NT2/D1 (cell line): ENCODE measurements at regions not wholly inside any gene's neighbourhood (a gene's known extent, or its start where the extent isn't known, plus 50 kb on each side); places are given as distances from the start of the nearest gene placed in this dataset.

Source experiments
- DNase-seq: peaks from one replicate; pipeline ENCODE4 v3.0.0-alpha.2; 2011; ENCODE audit warnings: low read depth, low spot score
- H3K27me3 ChIP-seq: 2 replicates; pipeline ENCODE4 v1.6.0; 2011; ENCODE audit warnings: mild to moderate bottlenecking; ENCODE audit not compliant: insufficient read length, insufficient read depth
- H3K36me3 ChIP-seq: 2 replicates; pipeline ENCODE4 v1.6.1; 2011; ENCODE audit warnings: mild to moderate bottlenecking, low read length, mixed read lengths; ENCODE audit not compliant: insufficient read depth, insufficient read length
- H3K4me1 ChIP-seq: 2 replicates; pipeline ENCODE4 v1.5.1; 2011; ENCODE audit not compliant: insufficient read depth, insufficient read length
- H3K4me3 ChIP-seq: 2 replicates; pipeline ENCODE4 v1.5.1; 2011; ENCODE audit warnings: low read depth; ENCODE audit not compliant: insufficient read length
- H3K9ac ChIP-seq: 2 replicates; pipeline ENCODE4 v1.6.0; 2011; ENCODE audit warnings: low read depth; ENCODE audit not compliant: insufficient read length
- H3K9me3 ChIP-seq: 2 replicates; pipeline ENCODE4 v1.5.1; 2011; ENCODE audit warnings: mild to moderate bottlenecking, low read length; ENCODE audit not compliant: insufficient read depth
- SUZ12 ChIP-seq: IDR thresholded peaks from 2 replicates; pipeline ENCODE4 v1.6.1; 2011; ENCODE audit not compliant: insufficient read length, insufficient read depth; ENCODE audit errors: extremely low read depth
- YY1 ChIP-seq: IDR thresholded peaks from 2 replicates; pipeline ENCODE4 v1.6.1; 2011; ENCODE audit not compliant: insufficient read length, insufficient read depth
- ZNF274 ChIP-seq: IDR thresholded peaks from 2 replicates; pipeline ENCODE4 v1.6.1; 2011; ENCODE audit warnings: mild to moderate bottlenecking, low read depth, low read length

- Histone ChIP-seq H3K4me1 (no peaks in the 10 kb centered on the region), H3K36me3 (no peaks in the 10 kb centered on the region), H3K4me3 (no peak overlapping the region), H3K27me3 (no peaks in the 10 kb centered on the region), H3K9ac (no peak overlapping the region), H3K9me3 (no peaks in the 10 kb centered on the region)
- DNase-seq = no peak
- TF ChIP-seq ZNF274 (no peak), SUZ12 (no peak), YY1 (no peak)
Observed at GRCh38 chr11:11129118-11129517, 223.9 kb downstream of the CSNK2A3 start.

GRCh38 chr11:11125618-11126017, 227.4 kb downstream of the CSNK2A3 start:
- H3K4me1 ChIP-seq = no peaks in the 10 kb centered on the region
- H3K4me3 ChIP-seq = no peak overlapping the region
- no peak overlapping the region for H3K9ac ChIP-seq
- DNase-seq = no peak
- no peaks in the 10 kb centered on the region for H3K36me3 ChIP-seq
- TF ChIP-seq SUZ12 (no peak), YY1 (no peak), ZNF274 (no peak)
- no peaks in the 10 kb centered on the region for H3K27me3 ChIP-seq
- H3K9me3 ChIP-seq = no peaks in the 10 kb centered on the region

DNA sequence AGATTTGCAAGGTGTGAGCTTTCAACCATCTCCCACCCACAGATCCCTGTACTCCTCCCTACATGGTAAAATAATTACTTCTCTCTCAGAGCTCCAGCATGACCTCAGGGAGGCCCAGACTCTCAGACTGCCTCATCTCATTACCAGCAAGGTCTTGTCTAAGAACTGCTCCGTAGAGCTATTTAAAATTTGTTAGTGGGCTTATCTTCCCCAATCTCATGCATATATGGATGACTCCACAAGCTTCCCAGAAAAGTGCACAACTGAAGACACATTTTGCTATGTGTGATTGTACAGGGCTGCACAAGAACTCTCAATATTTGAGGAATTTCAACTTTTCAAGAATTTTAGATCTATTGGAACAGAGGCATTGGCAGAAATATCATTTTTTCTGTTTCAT, 230.3 kb downstream of the CSNK2A3 start:
- Histone ChIP-seq H3K36me3 (no peaks in the 10 kb centered on the region), H3K4me3 (no peak overlapping the region), H3K4me1 (no peaks in the 10 kb centered on the region), H3K9me3 (no peaks in the 10 kb centered on the region), H3K27me3 (no peaks in the 10 kb centered on the region), H3K9ac (no peak overlapping the region)
- DNase-seq = no peak
- TF ChIP-seq SUZ12 (no peak), YY1 (no peak), ZNF274 (no peak)

- no peak overlapping the region for H3K9ac ChIP-seq
- DNase-seq = no peak
- H3K36me3 ChIP-seq = no peaks in the 10 kb centered on the region
- H3K4me1 ChIP-seq = no peaks in the 10 kb centered on the region
- H3K27me3 ChIP-seq = no peaks in the 10 kb centered on the region
- TF ChIP-seq SUZ12 (no peak), YY1 (no peak), ZNF274 (no peak)
- no peaks in the 10 kb centered on the region for H3K9me3 ChIP-seq
- H3K4me3 ChIP-seq = no peak overlapping the region
Observed at GRCh38 chr11:11119917-11120316, 233.1 kb downstream of the CSNK2A3 start.

DNA sequence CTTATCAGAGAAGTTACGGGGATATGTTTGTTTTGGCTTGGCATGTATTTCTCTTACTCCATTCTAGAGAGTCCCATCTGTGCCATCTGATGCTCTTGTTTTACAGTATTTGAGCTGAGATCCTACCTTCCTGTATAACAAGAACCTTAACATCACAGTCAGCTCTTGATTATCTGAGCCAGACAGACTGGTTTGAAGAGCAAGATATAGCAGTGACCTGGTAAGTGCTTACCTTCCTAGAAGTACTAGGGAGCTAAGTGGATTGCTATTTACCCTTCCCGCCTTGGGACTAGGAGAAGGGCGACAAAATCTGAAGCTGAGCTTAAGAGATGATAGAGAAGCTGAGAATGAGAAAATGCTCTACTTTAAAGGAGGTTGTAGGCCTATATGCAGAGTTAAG, 235.3 kb downstream of the CSNK2A3 start:
- TF ChIP-seq SUZ12 = no peak
- TF ChIP-seq ZNF274 = no peak
- TF ChIP-seq YY1 = no peak
- Histone ChIP-seq H3K27me3 (no peaks in the 10 kb centered on the region), H3K9ac (no peak overlapping the region)

GRCh38 chr11:11115475-11115874, 237.6 kb downstream of the CSNK2A3 start:
- H3K9ac ChIP-seq = no peak overlapping the region
- H3K4me1 ChIP-seq = no peaks in the 10 kb centered on the region
- H3K36me3 ChIP-seq = no peaks in the 10 kb centered on the region
- DNase-seq = no peak
- no peak overlapping the region for H3K4me3 ChIP-seq
- no peaks in the 10 kb centered on the region for H3K9me3 ChIP-seq
- H3K27me3 ChIP-seq = no peaks in the 10 kb centered on the region
- TF ChIP-seq YY1 (no peak), SUZ12 (no peak), ZNF274 (no peak)

More for the DNA sequence above, 235.3 kb downstream of the CSNK2A3 start:
- H3K36me3 ChIP-seq = no peaks in the 10 kb centered on the region
- DNase-seq = no peak
- no peak overlapping the region for H3K4me3 ChIP-seq
- no peaks in the 10 kb centered on the region for H3K4me1 ChIP-seq
- no peaks in the 10 kb centered on the region for H3K9me3 ChIP-seq

DNA sequence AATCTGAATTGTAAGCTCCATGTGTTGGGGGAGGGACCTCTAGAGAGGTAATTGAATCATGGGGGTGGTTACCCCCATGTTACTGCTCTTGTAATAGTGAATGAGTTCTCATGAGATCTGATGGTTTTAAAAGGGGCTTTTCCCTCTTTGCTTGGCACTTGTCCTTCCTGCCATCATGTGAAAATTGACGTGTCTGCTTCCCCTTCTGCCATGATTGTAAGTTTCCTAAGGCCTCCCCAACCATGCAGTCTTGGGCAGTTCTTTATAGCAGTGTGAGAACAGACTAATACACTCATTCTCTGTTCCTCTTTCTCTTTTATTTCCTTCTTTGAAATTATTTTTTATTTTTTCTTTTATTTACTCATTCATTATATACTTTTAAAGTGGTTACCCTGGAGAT, 239.4 kb downstream of the CSNK2A3 start:
- Histone ChIP-seq H3K36me3 (no peaks in the 10 kb centered on the region), H3K27me3 (no peaks in the 10 kb centered on the region), H3K9me3 (no peaks in the 10 kb centered on the region), H3K4me3 (no peak overlapping the region), H3K9ac (no peak overlapping the region), H3K4me1 (no peaks in the 10 kb centered on the region)
- no peak for TF ChIP-seq ZNF274
- no peak for TF ChIP-seq SUZ12
- no peak for TF ChIP-seq YY1
- DNase-seq = no peak

DNA sequence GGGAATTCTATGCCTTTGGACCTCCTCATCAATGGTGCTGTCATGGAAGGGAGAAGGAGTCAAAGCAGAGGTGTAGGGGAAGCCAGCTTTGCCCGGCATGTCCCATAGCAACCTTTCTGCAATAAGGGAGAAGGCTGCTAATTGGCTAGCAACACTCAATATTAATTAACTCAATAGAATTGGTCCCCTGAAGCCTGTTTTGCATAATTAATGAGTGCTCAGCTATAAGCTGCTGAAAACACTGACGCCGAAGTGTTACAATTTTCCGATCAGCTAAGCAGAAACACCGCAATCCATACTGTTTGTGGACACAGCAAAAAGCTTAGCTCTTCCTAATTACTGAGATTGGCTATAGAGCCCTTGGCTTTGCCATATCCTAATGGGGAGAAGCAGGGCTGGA, 245.0 kb downstream of the CSNK2A3 start:
- Histone ChIP-seq H3K9me3 (no peaks in the 10 kb centered on the region), H3K9ac (no peak overlapping the region), H3K27me3 (no peaks in the 10 kb centered on the region), H3K4me3 (no peak overlapping the region), H3K36me3 (no peaks in the 10 kb centered on the region), H3K4me1 (no peaks in the 10 kb centered on the region)
- DNase-seq = no peak
- TF ChIP-seq YY1 = no peak
- no peak for TF ChIP-seq ZNF274
